Panc1 (cell line): ENCODE measurements at regions not wholly inside any gene's neighbourhood (a gene's known extent, or its start where the extent isn't known, plus 50 kb on each side); places are given as distances from the start of the nearest gene placed in this dataset.

Source experiments
- ATAC-seq: fragments of 200-7000 bp; cut with Tn5 transposase; 2 replicates; pipeline ENCODE4 v1.9.1; 2020; ENCODE audit warnings: mild to moderate bottlenecking, moderate library complexity
- BruUV-seq: library from RNA; stranded (reverse); fragments of 400-500 nt; replicated peaks from 2 replicates; lab custom pipeline; 2021; lab: Mats Ljungman, UMichigan
- CTCF ChIA-PET: fragments of 300-600 bp; sonication (Branson Sonifier 250); formaldehyde crosslinking; loops from one replicate; lab custom pipeline; 2022; ENCODE audit warnings: antibody characterized with exemption; lab: Charles Lee
- POLR2A ChIA-PET: fragments of 300-600 bp; sonication (Branson Sonifier 250); formaldehyde crosslinking; loops from one replicate; lab custom pipeline; 2022; ENCODE audit warnings: antibody characterized with exemption; lab: Charles Lee
- DNase-seq: peaks from one replicate; pipeline ENCODE4 v3.0.0-alpha.2; 2010; ENCODE audit warnings: low read depth, low spot score
- H3K27ac ChIP-seq: 2 replicates; pipeline ENCODE4 v1.5.1; 2011; ENCODE audit warnings: mild to moderate bottlenecking, low read length, inconsistent platforms
- H3K27me3 ChIP-seq: fragments of 200-500 bp; sonication (Bioruptor generic); 2 replicates; pipeline ENCODE4 v1.6.0; 2014; ENCODE audit warnings: low read length, inconsistent platforms; ENCODE audit not compliant: control insufficient read depth, insufficient read depth
- H3K36me3 ChIP-seq: fragments of 200-500 bp; sonication (Bioruptor generic); 2 replicates; pipeline ENCODE4 v1.5.1; 2014; ENCODE audit warnings: inconsistent platforms, mild to moderate bottlenecking, low read length, moderate library complexity; ENCODE audit not compliant: control insufficient read depth, insufficient read depth
- H3K4me1 ChIP-seq: 2 replicates; pipeline ENCODE4 v1.5.1; 2011; ENCODE audit warnings: inconsistent platforms, mild to moderate bottlenecking, low read length, moderate library complexity; ENCODE audit not compliant: control insufficient read depth, insufficient read depth
- H3K4me3 ChIP-seq, 2 experiments: 2 replicates each; pipeline ENCODE4 v1.5.1; 2011 to 2012; ENCODE audit warnings: low read depth in 2 of 2, low read length in 2 of 2, mild to moderate bottlenecking in 2 of 2, inconsistent platforms in 1 of 2, moderate library complexity in 1 of 2
- H3K9me3 ChIP-seq: fragments of 200-500 bp; sonication (Bioruptor generic); 2 replicates; pipeline ENCODE4 v1.5.1; 2014; ENCODE audit warnings: low read depth, mild to moderate bottlenecking, inconsistent platforms, low read length, moderate library complexity; ENCODE audit not compliant: control insufficient read depth, insufficient read depth
- POLR2AphosphoS5 ChIP-seq: IDR thresholded peaks from 2 replicates; pipeline ENCODE4 v1.6.1; 2012; ENCODE audit warnings: mild to moderate bottlenecking, low read depth, low read length, moderate library complexity
- SIN3A ChIP-seq: IDR thresholded peaks from 2 replicates; pipeline ENCODE4 v1.6.1; 2012; ENCODE audit warnings: low read depth, mild to moderate bottlenecking, low read length, moderate library complexity, borderline replicate concordance; ENCODE audit not compliant: insufficient read depth
- TCF7L2 ChIP-seq: IDR thresholded peaks from 2 replicates; pipeline ENCODE4 v1.6.1; 2011; ENCODE audit warnings: mild to moderate bottlenecking, low read depth, low read length, inconsistent platforms
- in situ Hi-C: cut with HindIII; loops from 2 replicates; pipeline ENCODE4 v1.10.0; 2016; ENCODE audit warnings: low sequenced_read_pairs, low pct_unique_long_range_greater_than_20kb
- intact Hi-C: fragments of 100-400 bp; cut with micrococcal nuclease; formaldehyde crosslinking; loops from one replicate; pipeline ENCODE4 v1.10.0; 2022; ENCODE audit not compliant: unreplicated experiment
- TF ChIP-seq, protein P1 (sequence below), 2 experiments: IDR thresholded peaks; 2 replicates each; pipeline ENCODE4 v1.6.1; 2011 to 2012; ENCODE audit warnings: low read depth in 2 of 2, control low read depth in 1 of 2, low read length in 1 of 2, mild to moderate bottlenecking in 1 of 2, moderate library complexity in 1 of 2; ENCODE audit not compliant: insufficient read depth in 1 of 2
- TF ChIP-seq, protein P2 (sequence below): fragments of 450-650 bp; IDR thresholded peaks from 2 replicates; pipeline ENCODE4 v1.5.1; 2017; ENCODE audit warnings: mild to moderate bottlenecking

DNA sequence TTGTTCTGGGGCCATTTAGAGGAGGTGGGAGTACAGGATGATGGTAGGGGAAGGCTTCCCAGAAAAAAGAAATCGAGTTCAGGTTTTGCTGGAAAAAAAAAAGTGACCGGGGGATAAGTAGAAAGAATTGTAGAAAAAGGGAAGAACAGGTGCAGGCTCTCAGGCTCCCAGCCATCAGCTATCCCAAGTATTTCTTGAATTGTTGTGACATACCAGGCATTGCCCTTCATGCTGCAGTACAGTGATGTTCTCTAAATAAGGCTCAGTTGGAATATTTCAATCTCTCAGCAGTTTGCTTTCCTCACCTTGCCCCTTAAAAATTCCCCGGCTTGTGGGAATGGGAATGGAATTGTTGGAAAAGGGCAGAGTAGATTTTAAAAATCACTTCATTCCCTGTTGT is 82.5 kb upstream of the RGMA start:
- no peak for ATAC-seq
- in situ Hi-C loops (no loop called here), intact Hi-C loops (no loop called here)
- CTCF ChIA-PET: no interaction called here
- Histone ChIP-seq H3K27ac (no peak overlapping the region), H3K4me1 (no peaks in the 10 kb centered on the region), H3K36me3 (no peaks in the 10 kb centered on the region), H3K27me3 (peaks cover 9% of the 10 kb centered on the region), H3K4me3 (no peak overlapping the region), H3K9me3 (no peaks in the 10 kb centered on the region)
- no TSS peak for BruUV-seq
- POLR2A ChIA-PET: no interaction called here
- no peak for DNase-seq
- TF ChIP-seq TCF7L2 (no peak), POLR2AphosphoS5 (no peak), SIN3A (no peak)
- TF ChIP-seq, protein P1, sequence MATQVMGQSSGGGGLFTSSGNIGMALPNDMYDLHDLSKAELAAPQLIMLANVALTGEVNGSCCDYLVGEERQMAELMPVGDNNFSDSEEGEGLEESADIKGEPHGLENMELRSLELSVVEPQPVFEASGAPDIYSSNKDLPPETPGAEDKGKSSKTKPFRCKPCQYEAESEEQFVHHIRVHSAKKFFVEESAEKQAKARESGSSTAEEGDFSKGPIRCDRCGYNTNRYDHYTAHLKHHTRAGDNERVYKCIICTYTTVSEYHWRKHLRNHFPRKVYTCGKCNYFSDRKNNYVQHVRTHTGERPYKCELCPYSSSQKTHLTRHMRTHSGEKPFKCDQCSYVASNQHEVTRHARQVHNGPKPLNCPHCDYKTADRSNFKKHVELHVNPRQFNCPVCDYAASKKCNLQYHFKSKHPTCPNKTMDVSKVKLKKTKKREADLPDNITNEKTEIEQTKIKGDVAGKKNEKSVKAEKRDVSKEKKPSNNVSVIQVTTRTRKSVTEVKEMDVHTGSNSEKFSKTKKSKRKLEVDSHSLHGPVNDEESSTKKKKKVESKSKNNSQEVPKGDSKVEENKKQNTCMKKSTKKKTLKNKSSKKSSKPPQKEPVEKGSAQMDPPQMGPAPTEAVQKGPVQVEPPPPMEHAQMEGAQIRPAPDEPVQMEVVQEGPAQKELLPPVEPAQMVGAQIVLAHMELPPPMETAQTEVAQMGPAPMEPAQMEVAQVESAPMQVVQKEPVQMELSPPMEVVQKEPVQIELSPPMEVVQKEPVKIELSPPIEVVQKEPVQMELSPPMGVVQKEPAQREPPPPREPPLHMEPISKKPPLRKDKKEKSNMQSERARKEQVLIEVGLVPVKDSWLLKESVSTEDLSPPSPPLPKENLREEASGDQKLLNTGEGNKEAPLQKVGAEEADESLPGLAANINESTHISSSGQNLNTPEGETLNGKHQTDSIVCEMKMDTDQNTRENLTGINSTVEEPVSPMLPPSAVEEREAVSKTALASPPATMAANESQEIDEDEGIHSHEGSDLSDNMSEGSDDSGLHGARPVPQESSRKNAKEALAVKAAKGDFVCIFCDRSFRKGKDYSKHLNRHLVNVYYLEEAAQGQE (IDR thresholded peaks at IDR 0.05; ENCODE audit: insufficient read depth in 1 of 2, low read depth in 2 of 2, low read length in 1 of 2): no peak
- TF ChIP-seq, protein P2, sequence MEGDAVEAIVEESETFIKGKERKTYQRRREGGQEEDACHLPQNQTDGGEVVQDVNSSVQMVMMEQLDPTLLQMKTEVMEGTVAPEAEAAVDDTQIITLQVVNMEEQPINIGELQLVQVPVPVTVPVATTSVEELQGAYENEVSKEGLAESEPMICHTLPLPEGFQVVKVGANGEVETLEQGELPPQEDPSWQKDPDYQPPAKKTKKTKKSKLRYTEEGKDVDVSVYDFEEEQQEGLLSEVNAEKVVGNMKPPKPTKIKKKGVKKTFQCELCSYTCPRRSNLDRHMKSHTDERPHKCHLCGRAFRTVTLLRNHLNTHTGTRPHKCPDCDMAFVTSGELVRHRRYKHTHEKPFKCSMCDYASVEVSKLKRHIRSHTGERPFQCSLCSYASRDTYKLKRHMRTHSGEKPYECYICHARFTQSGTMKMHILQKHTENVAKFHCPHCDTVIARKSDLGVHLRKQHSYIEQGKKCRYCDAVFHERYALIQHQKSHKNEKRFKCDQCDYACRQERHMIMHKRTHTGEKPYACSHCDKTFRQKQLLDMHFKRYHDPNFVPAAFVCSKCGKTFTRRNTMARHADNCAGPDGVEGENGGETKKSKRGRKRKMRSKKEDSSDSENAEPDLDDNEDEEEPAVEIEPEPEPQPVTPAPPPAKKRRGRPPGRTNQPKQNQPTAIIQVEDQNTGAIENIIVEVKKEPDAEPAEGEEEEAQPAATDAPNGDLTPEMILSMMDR: no peak

DNA sequence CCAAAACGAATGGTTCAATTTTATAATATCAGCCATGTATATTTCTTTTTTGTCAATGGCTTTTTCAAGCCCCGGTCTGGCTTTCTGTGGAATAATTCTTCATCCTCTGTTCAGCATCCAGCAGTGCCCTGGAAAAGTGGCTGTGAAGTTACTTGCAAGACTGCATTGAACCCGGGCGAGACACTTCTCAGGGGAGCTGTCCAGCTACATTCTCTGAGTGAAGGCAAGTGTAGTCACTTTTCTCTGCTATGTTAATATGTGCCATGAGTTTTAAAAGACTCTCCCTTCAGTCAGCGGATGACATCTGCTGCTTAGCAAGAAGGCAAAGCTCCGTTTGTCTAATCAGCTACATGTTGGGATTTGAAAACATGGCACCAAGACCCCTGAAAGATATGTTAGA is 81.3 kb upstream of the RGMA start:
- H3K4me3 ChIP-seq: no peak overlapping the region
- no peaks in the 10 kb centered on the region for H3K4me1 ChIP-seq
- H3K27me3 ChIP-seq: peaks cover 11% of the 10 kb centered on the region
- DNase-seq (no peak), ATAC-seq (no peak)
- no peaks in the 10 kb centered on the region for H3K36me3 ChIP-seq
- POLR2A ChIA-PET: no interaction called here
- TF ChIP-seq, protein P1 (IDR thresholded peaks at IDR 0.05; ENCODE audit: insufficient read depth in 1 of 2, low read depth in 2 of 2, low read length in 1 of 2): peak; percentile 34 to 51; a peak in 2 of 4 replicates
- no peak for TF ChIP-seq TCF7L2
- no peak for TF ChIP-seq SIN3A
- TF ChIP-seq, protein P2: no peak
- H3K27ac ChIP-seq: no peak overlapping the region
- no peaks in the 10 kb centered on the region for H3K9me3 ChIP-seq
- CTCF ChIA-PET: no interaction called here
- no TSS peak for BruUV-seq
- intact Hi-C loops (no loop called here), in situ Hi-C loops (no loop called here)
